Activated T-cell treated with anti-CD3 and anti-CD28 coated beads, Interleukin-2, amount 50 U/mL, for 24 hours (primary cell): ENCODE measurements at regions not wholly inside any gene's neighbourhood (a gene's known extent, or its start where the extent isn't known, plus 50 kb on each side); places are given as distances from the start of the nearest gene placed in this dataset.

Experiments
- DNase-seq: peaks from one replicate; pipeline ENCODE4 v3.0.0-alpha.2; 2020
- H3K27ac Mint-ChIP-seq: 2 replicates; pipeline ENCODE4 v1.8.0; 2020; ENCODE audit warnings: mild to moderate bottlenecking, mixed read lengths
- H3K27me3 Mint-ChIP-seq: 2 replicates; pipeline ENCODE4 v1.8.0; 2020; ENCODE audit warnings: mixed read lengths
- H3K36me3 Mint-ChIP-seq: 2 replicates; pipeline ENCODE4 v1.8.0; 2020; ENCODE audit warnings: low read depth, mixed read lengths
- H3K4me1 Mint-ChIP-seq: 2 replicates; pipeline ENCODE4 v1.8.0; 2020; ENCODE audit warnings: low read depth, mixed read lengths
- H3K4me3 Mint-ChIP-seq: 2 replicates; pipeline ENCODE4 v1.8.0; 2020; ENCODE audit warnings: mild to moderate bottlenecking, moderate library complexity, mixed read lengths
- H3K9me3 Mint-ChIP-seq: 2 replicates; pipeline ENCODE4 v1.8.0; 2020; ENCODE audit warnings: mixed read lengths

DNA sequence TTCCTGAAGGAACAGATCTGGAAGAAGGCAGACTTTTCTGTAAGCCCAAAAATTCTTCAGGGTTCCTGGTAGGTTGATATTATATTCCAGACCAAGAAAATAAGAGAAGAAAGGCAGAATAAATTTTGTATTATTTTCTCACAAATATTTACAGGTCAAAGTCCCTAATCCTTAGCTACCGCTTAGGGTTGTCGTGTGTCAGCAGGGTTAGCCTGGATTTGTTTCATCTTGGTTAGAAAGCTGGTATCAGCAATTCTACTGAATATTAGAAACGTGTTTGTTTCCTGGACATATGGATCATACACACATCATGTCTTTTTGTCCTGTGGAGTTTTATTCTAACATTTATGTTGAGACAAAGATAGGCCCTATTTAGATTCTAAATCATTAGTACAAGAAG lies 232.9 kb upstream of the CXXC4 start:
- no peaks in the 10 kb centered on the region for H3K27me3 Mint-ChIP-seq

DNA sequence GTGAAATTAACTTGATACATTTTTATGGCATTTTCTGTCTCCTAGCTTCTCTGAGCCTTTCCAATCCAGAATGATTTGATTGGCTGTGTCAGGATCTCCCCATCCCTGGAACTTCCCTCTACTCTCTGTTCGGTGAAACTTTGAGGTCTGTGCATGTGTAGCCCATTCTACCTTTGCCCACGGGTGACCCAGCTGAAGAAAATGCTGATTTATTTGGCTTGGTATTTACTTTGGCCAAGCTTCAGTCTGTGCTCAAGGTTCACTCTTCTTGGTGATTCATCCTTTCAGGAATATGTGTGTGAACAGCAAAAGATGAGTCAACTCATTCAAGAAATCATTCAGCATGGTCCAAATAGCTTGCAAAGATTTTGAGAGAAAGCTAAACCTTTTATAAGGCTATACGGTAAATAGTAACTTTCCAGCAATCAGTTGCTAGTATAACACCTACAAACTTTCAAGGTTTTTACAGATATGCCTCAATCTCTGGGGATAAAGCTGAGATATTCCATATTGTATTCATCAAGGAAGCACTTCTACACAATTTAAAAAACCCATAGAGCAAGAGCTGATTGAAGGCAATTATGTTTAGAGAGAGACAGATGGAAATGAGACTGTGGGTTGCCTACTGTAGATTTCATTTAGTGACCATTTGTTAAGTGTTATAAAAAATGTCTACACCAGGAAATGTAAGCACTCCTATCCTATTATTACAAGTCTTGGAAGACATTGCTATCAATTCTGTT lies 233.9 kb upstream of the CXXC4 start:
- no peak for DNase-seq
- H3K4me3 Mint-ChIP-seq = no peak overlapping the region
- no peaks in the 10 kb centered on the region for H3K27me3 Mint-ChIP-seq
- H3K36me3 Mint-ChIP-seq = no peaks in the 10 kb centered on the region
- H3K27ac Mint-ChIP-seq = no peak overlapping the region
- peaks cover 3% of the 10 kb centered on the region for H3K4me1 Mint-ChIP-seq
- no peaks in the 10 kb centered on the region for H3K9me3 Mint-ChIP-seq

More for the DNA sequence above, 232.9 kb upstream of the CXXC4 start:
- no peak overlapping the region for H3K4me3 Mint-ChIP-seq
- no peak for DNase-seq
- H3K4me1 Mint-ChIP-seq = peaks cover 3% of the 10 kb centered on the region
- H3K36me3 Mint-ChIP-seq = no peaks in the 10 kb centered on the region
- H3K27ac Mint-ChIP-seq = no peak overlapping the region
- no peaks in the 10 kb centered on the region for H3K9me3 Mint-ChIP-seq

DNA sequence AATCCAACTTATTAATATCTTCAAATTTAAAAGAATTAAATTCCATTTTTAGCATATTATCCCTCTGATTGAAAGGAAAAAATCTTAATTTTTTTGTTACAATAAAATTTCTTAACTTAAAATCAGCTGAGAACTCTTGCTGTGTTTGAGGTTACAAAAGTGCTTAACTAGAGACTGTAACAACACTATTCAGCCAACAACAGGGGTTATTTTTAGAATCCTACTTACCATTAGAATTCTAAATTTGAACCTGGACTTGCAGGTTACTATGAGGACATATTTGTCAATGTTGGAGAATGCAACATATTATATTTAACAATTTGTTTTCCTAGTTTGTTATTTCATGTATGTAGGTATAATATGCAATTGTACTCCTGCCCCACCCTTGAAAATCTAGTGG lies 238.1 kb upstream of the CXXC4 start:
- no peak overlapping the region for H3K27ac Mint-ChIP-seq
- no peaks in the 10 kb centered on the region for H3K27me3 Mint-ChIP-seq
- DNase-seq = no peak
- H3K4me1 Mint-ChIP-seq = peaks cover 3% of the 10 kb centered on the region
- no peaks in the 10 kb centered on the region for H3K36me3 Mint-ChIP-seq
- no peak overlapping the region for H3K4me3 Mint-ChIP-seq
- H3K9me3 Mint-ChIP-seq = no peaks in the 10 kb centered on the region

- Mint-ChIP-seq H3K27ac (no peak overlapping the region), H3K4me1 (no peaks in the 10 kb centered on the region), H3K9me3 (no peaks in the 10 kb centered on the region), H3K27me3 (no peaks in the 10 kb centered on the region), H3K36me3 (no peaks in the 10 kb centered on the region), H3K4me3 (no peak overlapping the region)
- DNase-seq = no peak
These were observed 240.5 kb upstream of the CXXC4 start for GRCh38 chr4:104735174-104735573.

- Mint-ChIP-seq H3K27me3 (no peaks in the 10 kb centered on the region), H3K4me3 (no peak overlapping the region), H3K27ac (no peak overlapping the region), H3K9me3 (no peaks in the 10 kb centered on the region), H3K4me1 (no peaks in the 10 kb centered on the region), H3K36me3 (no peaks in the 10 kb centered on the region)
- no peak for DNase-seq
These were observed 245.5 kb upstream of the CXXC4 start for GRCh38 chr4:104740161-104740560.

GRCh38 chr4:104743215-104743653 lies 248.5 kb upstream of the CXXC4 start:
- H3K4me3 Mint-ChIP-seq = no peak overlapping the region
- no peaks in the 10 kb centered on the region for H3K36me3 Mint-ChIP-seq
- H3K4me1 Mint-ChIP-seq = no peaks in the 10 kb centered on the region
- no peaks in the 10 kb centered on the region for H3K27me3 Mint-ChIP-seq
- H3K9me3 Mint-ChIP-seq = no peaks in the 10 kb centered on the region
- no peak overlapping the region for H3K27ac Mint-ChIP-seq
- DNase-seq = no peak

DNA sequence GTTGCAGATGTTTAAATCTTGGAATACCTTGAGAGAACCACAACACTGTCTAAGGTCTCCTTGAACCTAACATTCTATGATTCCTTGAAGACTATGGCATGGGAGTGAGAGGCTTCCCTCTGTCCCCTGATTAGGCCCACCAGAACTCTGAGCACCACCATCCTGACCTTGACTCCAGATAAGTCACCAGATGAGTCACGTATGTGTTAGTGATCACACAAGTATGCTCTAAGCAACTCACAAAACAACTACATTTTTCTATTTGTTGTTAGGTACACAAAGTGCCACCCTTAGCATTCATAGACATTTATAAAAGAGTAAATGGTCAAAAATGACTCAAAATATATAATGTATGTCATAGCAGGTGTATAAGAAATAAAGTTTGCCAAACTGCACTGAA lies 252.9 kb upstream of the CXXC4 start:
- DNase-seq = no peak
- Mint-ChIP-seq H3K27ac (no peak overlapping the region), H3K9me3 (no peaks in the 10 kb centered on the region)

GRCh38 chr4:104749062-104749461 lies 254.4 kb upstream of the CXXC4 start:
- no peaks in the 10 kb centered on the region for H3K36me3 Mint-ChIP-seq
- H3K27ac Mint-ChIP-seq = no peak overlapping the region
- peaks cover 2% of the 10 kb centered on the region for H3K9me3 Mint-ChIP-seq
- H3K4me1 Mint-ChIP-seq = peaks cover 6% of the 10 kb centered on the region
- no peak for DNase-seq
- no peak overlapping the region for H3K4me3 Mint-ChIP-seq
- H3K27me3 Mint-ChIP-seq = no peaks in the 10 kb centered on the region

More for the DNA sequence above, 252.9 kb upstream of the CXXC4 start:
- peaks cover 6% of the 10 kb centered on the region for H3K4me1 Mint-ChIP-seq
- no peaks in the 10 kb centered on the region for H3K27me3 Mint-ChIP-seq
- no peaks in the 10 kb centered on the region for H3K36me3 Mint-ChIP-seq
- H3K4me3 Mint-ChIP-seq = no peak overlapping the region

- no peak overlapping the region for H3K4me3 Mint-ChIP-seq
- H3K27ac Mint-ChIP-seq = no peak overlapping the region
- H3K4me1 Mint-ChIP-seq = peaks cover 6% of the 10 kb centered on the region
- H3K36me3 Mint-ChIP-seq = no peaks in the 10 kb centered on the region
- no peaks in the 10 kb centered on the region for H3K27me3 Mint-ChIP-seq
- peaks cover 5% of the 10 kb centered on the region for H3K9me3 Mint-ChIP-seq
- DNase-seq = no peak
These were observed 255.3 kb upstream of the CXXC4 start for GRCh38 chr4:104750008-104750407.

DNA sequence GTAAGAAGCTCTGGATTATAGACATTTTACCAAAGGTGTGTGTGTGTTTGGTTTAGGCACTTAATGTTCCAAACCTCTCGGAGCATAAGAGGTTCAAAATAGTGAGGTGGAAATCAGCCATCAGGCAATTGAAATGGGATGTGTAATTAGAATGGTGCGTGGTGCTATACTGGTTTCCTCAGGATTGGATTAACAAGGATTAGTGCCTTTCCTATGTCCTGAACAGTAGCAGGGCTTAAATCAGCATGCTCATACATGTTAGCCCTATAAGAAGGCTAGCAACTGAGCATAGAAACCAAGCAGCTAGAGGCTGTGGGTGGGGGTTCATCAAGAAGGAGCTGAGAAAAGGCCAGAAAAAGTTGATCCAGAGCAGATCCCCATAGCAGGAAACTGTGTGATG lies 256.8 kb upstream of the CXXC4 start:
- H3K4me3 Mint-ChIP-seq = no peak overlapping the region
- H3K4me1 Mint-ChIP-seq = peaks cover 6% of the 10 kb centered on the region
- DNase-seq = no peak
- peaks cover 5% of the 10 kb centered on the region for H3K9me3 Mint-ChIP-seq
- H3K27ac Mint-ChIP-seq = no peak overlapping the region
- H3K36me3 Mint-ChIP-seq = no peaks in the 10 kb centered on the region
- no peaks in the 10 kb centered on the region for H3K27me3 Mint-ChIP-seq

DNA sequence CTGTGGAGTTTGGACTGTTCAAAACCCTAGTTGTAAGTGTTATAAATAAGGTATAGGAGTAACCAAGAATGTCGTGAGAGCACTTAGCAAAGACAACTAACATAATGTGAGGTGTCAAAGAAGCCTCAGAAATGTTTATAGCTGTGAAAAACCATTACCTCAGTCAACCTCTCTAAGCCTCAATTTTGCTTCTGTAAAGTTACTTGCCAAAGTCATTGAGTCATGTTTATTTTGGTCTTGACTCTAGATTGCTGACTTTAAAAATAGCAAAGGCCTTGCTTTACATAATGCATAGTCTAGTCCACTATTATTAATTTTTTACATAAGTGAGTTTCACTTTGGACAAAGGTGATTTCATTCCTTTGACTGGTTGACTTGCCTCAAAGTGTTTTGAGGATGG lies 257.6 kb upstream of the CXXC4 start:
- DNase-seq = no peak
- no peaks in the 10 kb centered on the region for H3K27me3 Mint-ChIP-seq
- no peak overlapping the region for H3K27ac Mint-ChIP-seq
- H3K4me1 Mint-ChIP-seq = peaks cover 6% of the 10 kb centered on the region
- no peaks in the 10 kb centered on the region for H3K36me3 Mint-ChIP-seq
- H3K4me3 Mint-ChIP-seq = no peak overlapping the region
- peaks cover 5% of the 10 kb centered on the region for H3K9me3 Mint-ChIP-seq

GRCh38 chr4:104756837-104757236 lies 262.1 kb upstream of the CXXC4 start:
- Mint-ChIP-seq H3K4me3 (no peak overlapping the region), H3K4me1 (peaks cover 4% of the 10 kb centered on the region), H3K36me3 (no peaks in the 10 kb centered on the region), H3K9me3 (peaks cover 5% of the 10 kb centered on the region), H3K27me3 (no peaks in the 10 kb centered on the region), H3K27ac (no peak overlapping the region)
- DNase-seq = no peak

- Mint-ChIP-seq H3K36me3 (no peaks in the 10 kb centered on the region), H3K27me3 (no peaks in the 10 kb centered on the region), H3K4me3 (no peak overlapping the region), H3K4me1 (peaks cover 4% of the 10 kb centered on the region), H3K27ac (no peak overlapping the region), H3K9me3 (peaks cover 5% of the 10 kb centered on the region)
- DNase-seq = no peak
These were observed 263.9 kb upstream of the CXXC4 start for GRCh38 chr4:104758574-104758973.

DNA sequence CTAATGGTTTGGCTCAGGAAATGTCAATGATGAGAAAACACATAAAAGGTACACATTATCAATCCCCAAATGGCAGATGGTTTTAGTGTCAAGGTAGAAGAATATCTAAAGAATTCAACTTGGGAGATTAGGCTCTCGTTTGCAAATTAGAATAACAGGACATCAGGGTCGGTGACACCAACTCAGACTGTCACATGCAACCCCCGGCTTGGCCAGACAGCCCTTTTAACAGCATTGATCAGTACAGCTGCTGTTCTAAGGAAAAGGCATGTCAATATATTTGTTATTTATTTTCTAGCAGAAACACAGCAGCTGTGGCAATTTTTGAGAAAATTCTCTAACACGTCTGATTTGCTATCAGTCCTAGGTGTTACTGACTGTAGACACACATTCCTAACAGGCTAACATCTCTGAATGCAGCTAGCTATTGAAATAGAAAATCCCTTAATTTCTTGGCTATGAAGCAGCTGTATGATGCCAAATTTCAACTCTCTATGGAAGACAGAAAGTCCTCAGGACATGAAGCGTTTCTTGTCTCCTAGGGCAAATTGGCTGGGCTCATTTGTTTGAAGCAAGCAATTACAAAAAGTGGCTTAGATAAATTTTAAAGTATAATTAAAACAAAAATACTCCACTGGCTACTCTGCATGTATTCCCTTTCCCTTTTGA lies 269.0 kb upstream of the CXXC4 start:
- Mint-ChIP-seq H3K27ac (no peak overlapping the region), H3K4me3 (no peak overlapping the region), H3K9me3 (no peaks in the 10 kb centered on the region), H3K36me3 (no peaks in the 10 kb centered on the region), H3K4me1 (peaks cover 4% of the 10 kb centered on the region), H3K27me3 (no peaks in the 10 kb centered on the region)
- no peak for DNase-seq

- H3K27ac Mint-ChIP-seq = no peak overlapping the region
- no peak overlapping the region for H3K4me3 Mint-ChIP-seq
- H3K9me3 Mint-ChIP-seq = no peaks in the 10 kb centered on the region
- H3K4me1 Mint-ChIP-seq = peaks cover 2% of the 10 kb centered on the region
- no peaks in the 10 kb centered on the region for H3K36me3 Mint-ChIP-seq
- H3K27me3 Mint-ChIP-seq = no peaks in the 10 kb centered on the region
- DNase-seq = no peak
These were observed 272.0 kb upstream of the CXXC4 start for GRCh38 chr4:104766676-104767075.
